Stomach smooth muscle (tissue), 2 donors: ENCODE measurements at regions not wholly inside any gene's neighbourhood (a gene's known extent, or its start where the extent isn't known, plus 50 kb on each side); places are given as distances from the start of the nearest gene placed in this dataset.
"Not testable (repeated sequence)": the region's sequence is repeated elsewhere in the genome, so short reads cannot be mapped to it uniquely, and the experiment has no call there.

Experiments
- H3K27ac ChIP-seq: one replicate; pipeline ENCODE4 v1.7.0; 2013; ENCODE audit warnings: mild to moderate bottlenecking, low read length, inconsistent platforms
- H3K27me3 ChIP-seq, 2 donors: one replicate each; pipeline ENCODE4 v1.7.0; 2013; ENCODE audit warnings: low read length in 2 of 2; ENCODE audit not compliant: insufficient read depth in 2 of 2, control insufficient read depth in 1 of 2
- H3K36me3 ChIP-seq, 2 donors: one replicate each; pipeline ENCODE4 v1.7.0; 2013; ENCODE audit warnings: low read length in 2 of 2; ENCODE audit not compliant: control insufficient read depth in 2 of 2, insufficient read depth in 2 of 2
- H3K4me1 ChIP-seq: one replicate; pipeline ENCODE4 v1.7.0; 2013; ENCODE audit warnings: low read length; ENCODE audit not compliant: control insufficient read depth, insufficient read depth
- H3K4me3 ChIP-seq, 2 donors: one replicate each; pipeline ENCODE4 v1.7.0; 2013; ENCODE audit warnings: low read length in 2 of 2
- H3K9ac ChIP-seq, 2 donors: one replicate each; pipeline ENCODE4 v1.7.0; 2013; ENCODE audit warnings: low read length in 2 of 2, mild to moderate bottlenecking in 1 of 2
- H3K9me3 ChIP-seq, 2 donors: one replicate each; pipeline ENCODE4 v1.7.0; 2013; ENCODE audit warnings: low read length in 2 of 2; ENCODE audit not compliant: control insufficient read depth in 2 of 2
- donor health status: healthy.
- donor health status: Pancreatic carcinoma.

GRCh38 chr5:174476001-174476400, 248.4 kb upstream of the MSX2 start:
- not testable (repeated sequence) for H3K4me1 ChIP-seq, H3K27ac ChIP-seq, H3K4me3 ChIP-seq, H3K36me3 ChIP-seq, H3K27me3 ChIP-seq, H3K9me3 ChIP-seq, H3K9ac ChIP-seq

DNA sequence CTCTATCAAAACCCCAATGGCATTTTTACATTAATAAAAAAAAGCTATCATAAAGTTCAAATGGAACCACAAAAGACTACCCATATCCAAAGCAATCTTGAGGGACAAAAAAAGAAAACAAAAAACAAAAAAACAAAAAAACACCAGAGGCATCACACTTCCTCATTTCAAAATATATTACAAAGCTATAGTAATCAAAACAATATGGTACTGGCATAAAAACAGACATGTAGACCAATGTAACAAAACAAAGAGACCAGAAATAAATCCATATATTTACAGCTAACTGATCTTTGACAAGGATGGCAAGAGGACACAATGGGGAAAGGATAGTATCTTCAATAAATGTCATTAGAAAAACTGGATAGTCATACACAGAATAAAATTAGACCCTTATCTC, 245.1 kb upstream of the MSX2 start:
- H3K27ac ChIP-seq = no peak overlapping the region
- no peak overlapping the region for H3K9ac ChIP-seq
- no peaks in the 10 kb centered on the region for H3K27me3 ChIP-seq
- no peaks in the 10 kb centered on the region for H3K4me1 ChIP-seq
- H3K4me3 ChIP-seq = no peak overlapping the region
- H3K9me3 ChIP-seq = peaks cover 3 to 6% of the 10 kb centered on the region in 2 donors
- no peaks in the 10 kb centered on the region for H3K36me3 ChIP-seq

DNA sequence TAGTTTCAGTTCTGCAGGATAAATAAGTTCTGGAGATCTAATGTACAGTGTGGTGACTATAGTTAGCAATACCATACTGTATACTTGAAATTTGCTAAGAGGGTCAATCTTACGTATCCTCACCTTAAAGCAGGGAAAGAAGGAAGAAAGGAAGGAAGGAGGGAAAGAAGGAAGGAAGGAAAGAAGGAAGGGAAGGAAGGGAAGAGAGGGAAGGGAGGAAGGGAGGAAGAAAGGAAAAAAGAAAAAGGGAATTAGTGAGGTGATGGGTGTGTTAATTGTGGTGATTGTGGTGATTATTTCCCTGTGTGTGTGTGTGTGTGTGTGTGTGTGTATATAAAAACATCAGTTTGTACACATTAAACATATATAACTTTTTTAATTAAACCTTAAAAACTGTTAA, 242.6 kb upstream of the MSX2 start:
- H3K4me1 ChIP-seq = no peaks in the 10 kb centered on the region
- H3K9ac ChIP-seq = no peak overlapping the region
- H3K9me3 ChIP-seq = peaks cover 3 to 5% of the 10 kb centered on the region in 2 donors
- no peak overlapping the region for H3K27ac ChIP-seq
- no peak overlapping the region for H3K4me3 ChIP-seq
- no peaks in the 10 kb centered on the region for H3K27me3 ChIP-seq
- H3K36me3 ChIP-seq = no peaks in the 10 kb centered on the region

- no peaks in the 10 kb centered on the region for H3K36me3 ChIP-seq
- H3K4me3 ChIP-seq = no peak overlapping the region
- H3K27me3 ChIP-seq = no peaks in the 10 kb centered on the region
- H3K27ac ChIP-seq = no peak overlapping the region
- no peaks in the 10 kb centered on the region for H3K4me1 ChIP-seq
- H3K9ac ChIP-seq = no peak overlapping the region
- H3K9me3 ChIP-seq = peaks cover 3 to 5% of the 10 kb centered on the region in 2 donors
These were observed 241.8 kb upstream of the MSX2 start for GRCh38 chr5:174482607-174483024.

- Histone ChIP-seq H3K27ac (no peak overlapping the region), H3K4me1 (no peaks in the 10 kb centered on the region), H3K9me3 (peaks cover 3 to 5% of the 10 kb centered on the region in 2 donors), H3K9ac (no peak overlapping the region), H3K4me3 (no peak overlapping the region), H3K36me3 (no peaks in the 10 kb centered on the region), H3K27me3 (no peaks in the 10 kb centered on the region)
These were observed 241.0 kb upstream of the MSX2 start for GRCh38 chr5:174483411-174483810.

DNA sequence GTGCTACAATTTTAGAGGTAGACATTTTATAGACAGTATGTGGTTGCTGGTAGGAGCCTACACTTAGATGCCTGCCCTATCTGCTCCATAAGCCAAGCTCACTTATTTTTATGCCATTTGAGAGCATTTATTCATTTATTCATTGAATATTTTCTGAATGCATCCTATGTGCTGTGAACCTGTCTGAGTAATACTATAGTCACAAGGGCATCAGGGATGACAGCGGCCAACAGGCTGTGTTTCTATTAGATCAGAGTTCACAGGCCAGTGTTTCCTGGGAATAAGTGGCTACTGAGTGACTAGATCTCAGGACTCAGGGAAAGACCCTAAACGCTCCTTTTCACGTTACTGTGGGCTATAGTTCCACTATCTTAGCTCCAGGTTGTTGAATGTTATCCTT, 235.2 kb upstream of the MSX2 start:
- H3K4me1 ChIP-seq = no peaks in the 10 kb centered on the region
- peaks cover 0 to 4% of the 10 kb centered on the region in 2 donors for H3K9me3 ChIP-seq

DNA sequence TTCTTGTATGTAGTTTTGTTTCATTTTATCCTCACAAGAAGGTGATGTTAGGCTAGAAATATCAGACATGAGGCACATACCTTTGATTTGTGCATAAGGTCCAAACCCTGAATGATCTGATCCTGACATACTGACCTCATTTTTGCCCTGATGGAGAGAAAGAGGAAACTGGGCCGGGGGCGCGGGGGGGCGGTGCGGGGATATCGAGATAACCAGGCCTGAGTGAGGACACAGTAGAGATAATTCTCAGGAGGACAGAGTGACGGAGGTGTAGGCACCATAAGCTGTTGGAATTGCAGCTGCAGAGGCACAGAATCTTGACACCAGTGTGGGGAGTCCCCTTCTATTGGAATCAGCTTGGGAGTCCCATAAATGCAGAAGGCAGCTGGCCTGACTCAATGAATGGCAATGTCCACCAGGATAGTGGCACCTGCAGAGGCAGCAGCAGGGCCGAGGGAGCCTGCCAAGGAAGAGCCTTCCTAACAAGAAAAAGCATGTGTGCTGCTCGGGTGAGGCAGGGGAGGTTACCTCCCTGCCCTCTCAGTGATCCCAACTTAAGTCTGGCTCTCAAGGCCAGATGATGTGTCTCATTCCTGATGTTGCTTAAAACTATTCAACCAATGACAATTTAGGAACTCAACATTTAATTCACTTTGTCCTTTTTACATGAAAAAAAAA, 234.3 kb upstream of the MSX2 start:
- Histone ChIP-seq H3K9ac (no peak overlapping the region), H3K36me3 (no peaks in the 10 kb centered on the region), H3K9me3 (peaks cover 0 to 4% of the 10 kb centered on the region in 2 donors), H3K27me3 (no peaks in the 10 kb centered on the region), H3K4me3 (no peak overlapping the region), H3K4me1 (no peaks in the 10 kb centered on the region), H3K27ac (no peak overlapping the region)

More for the DNA sequence above, 235.2 kb upstream of the MSX2 start:
- Histone ChIP-seq H3K4me3 (no peak overlapping the region), H3K36me3 (no peaks in the 10 kb centered on the region), H3K27me3 (no peaks in the 10 kb centered on the region), H3K9ac (no peak overlapping the region), H3K27ac (no peak overlapping the region)

- H3K36me3 ChIP-seq = no peaks in the 10 kb centered on the region
- H3K27me3 ChIP-seq = no peaks in the 10 kb centered on the region
- peaks cover 0 to 4% of the 10 kb centered on the region in 2 donors for H3K9me3 ChIP-seq
- H3K4me1 ChIP-seq = no peaks in the 10 kb centered on the region
- no peak overlapping the region for H3K27ac ChIP-seq
- no peak overlapping the region for H3K4me3 ChIP-seq
- no peak overlapping the region for H3K9ac ChIP-seq
These were observed 233.7 kb upstream of the MSX2 start for GRCh38 chr5:174490728-174491127.

DNA sequence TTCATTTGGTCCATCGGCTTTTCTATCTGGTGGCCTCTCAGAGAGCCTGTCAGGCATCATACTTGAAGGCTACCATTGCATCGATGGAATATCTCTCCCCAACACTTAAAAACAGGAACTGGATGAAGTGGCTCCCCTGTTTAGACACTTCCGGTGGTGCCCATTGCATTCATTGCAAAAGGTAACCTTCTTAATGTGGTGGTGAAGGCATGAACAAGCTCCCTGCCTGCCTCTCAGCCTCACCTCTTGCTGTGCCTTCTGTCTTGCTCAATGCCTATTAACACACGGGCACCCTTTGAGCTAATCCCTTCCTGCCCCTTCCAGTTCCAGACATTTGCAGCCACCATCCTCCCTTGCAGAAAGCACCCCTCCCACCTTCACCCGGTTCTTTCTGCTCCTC, 233.1 kb upstream of the MSX2 start:
- no peaks in the 10 kb centered on the region for H3K36me3 ChIP-seq
- H3K9me3 ChIP-seq = peaks cover 0 to 4% of the 10 kb centered on the region in 2 donors
- no peaks in the 10 kb centered on the region for H3K27me3 ChIP-seq
- no peak overlapping the region for H3K9ac ChIP-seq
- H3K4me3 ChIP-seq = no peak overlapping the region
- no peak overlapping the region for H3K27ac ChIP-seq
- H3K4me1 ChIP-seq = no peaks in the 10 kb centered on the region

- H3K4me3 ChIP-seq = no peak overlapping the region
- no peak overlapping the region for H3K9ac ChIP-seq
- no peak overlapping the region for H3K27ac ChIP-seq
- no peaks in the 10 kb centered on the region for H3K4me1 ChIP-seq
- H3K27me3 ChIP-seq = no peaks in the 10 kb centered on the region
- H3K36me3 ChIP-seq = no peaks in the 10 kb centered on the region
- H3K9me3 ChIP-seq = peaks cover 0 to 4% of the 10 kb centered on the region in 2 donors
These were observed 232.5 kb upstream of the MSX2 start for GRCh38 chr5:174491761-174492350.

DNA sequence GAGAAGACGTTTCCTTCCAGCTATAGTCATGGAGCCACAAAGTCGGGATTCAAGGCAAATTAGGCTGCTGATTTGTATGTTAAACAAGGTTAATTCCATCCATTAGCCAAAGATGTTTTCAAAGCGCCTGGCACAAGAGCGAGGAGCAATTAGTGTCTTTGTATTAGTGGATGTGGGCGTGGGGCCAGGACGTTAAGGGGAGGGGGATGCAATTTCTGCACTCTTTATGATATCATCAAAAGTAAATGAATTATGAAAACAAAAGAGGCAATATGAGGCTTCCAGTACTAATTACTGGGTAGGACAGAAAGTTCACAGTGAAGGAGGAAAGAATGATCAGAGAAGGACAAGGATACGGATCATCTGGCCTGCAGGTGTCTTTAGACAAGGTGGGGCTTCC, 230.9 kb upstream of the MSX2 start:
- no peak overlapping the region for H3K4me3 ChIP-seq
- no peaks in the 10 kb centered on the region for H3K4me1 ChIP-seq
- H3K27ac ChIP-seq = no peak overlapping the region

More for the DNA sequence above, 230.9 kb upstream of the MSX2 start:
- Histone ChIP-seq H3K36me3 (no peaks in the 10 kb centered on the region), H3K27me3 (no peaks in the 10 kb centered on the region), H3K9ac (no peak overlapping the region), H3K9me3 (peaks cover 4 to 5% of the 10 kb centered on the region in 2 donors)
